ENCODE measurements at regions not wholly inside any gene's neighbourhood (a gene's known extent, or its start where the extent isn't known, plus 50 kb on each side); places are given as distances from the start of the nearest gene placed in this dataset.

- ATAC-seq (no peak), DNase-seq (no peak)
- H3K4me3 Mint-ChIP-seq = no peak overlapping the region
- H3K9me3 ChIP-seq (ENCODE audit: control insufficient read depth, low read length, poor library complexity, severe bottlenecking) = no peaks in the 10 kb centered on the region
- H3K4me1 Mint-ChIP-seq = peaks cover 61% of the 10 kb centered on the region
- H3K27me3 Mint-ChIP-seq = no peaks in the 10 kb centered on the region
- peaks cover 4% of the 10 kb centered on the region for H3K36me3 Mint-ChIP-seq (ENCODE audit: low read depth)
- no peak overlapping the region for H3K27ac Mint-ChIP-seq
These were observed 265.9 kb upstream of the KLF14 start for GRCh38 chr7:130999926-131000325.

GRCh38 chr7:131000389-131000788 lies 266.4 kb upstream of the KLF14 start:
- DNase-seq (no peak), ATAC-seq (no peak)
- Mint-ChIP-seq H3K4me1 (peaks cover 61% of the 10 kb centered on the region), H3K36me3 (ENCODE audit: low read depth) (peaks cover 8% of the 10 kb centered on the region), H3K4me3 (no peak overlapping the region), H3K27me3 (no peaks in the 10 kb centered on the region), H3K27ac (no peak overlapping the region)
- H3K9me3 ChIP-seq (ENCODE audit: control insufficient read depth, low read length, poor library complexity, severe bottlenecking) = no peaks in the 10 kb centered on the region

- Mint-ChIP-seq H3K4me3 (no peak overlapping the region), H3K27ac (no peak overlapping the region), H3K36me3 (ENCODE audit: low read depth) (peaks cover 8% of the 10 kb centered on the region), H3K4me1 (peaks cover 58% of the 10 kb centered on the region), H3K27me3 (no peaks in the 10 kb centered on the region)
- DNase-seq (no peak), ATAC-seq (no peak)
- H3K9me3 ChIP-seq (ENCODE audit: control insufficient read depth, low read length, poor library complexity, severe bottlenecking) = no peaks in the 10 kb centered on the region
These were observed 266.9 kb upstream of the KLF14 start for GRCh38 chr7:131000873-131001272.

GRCh38 chr7:131002600-131002999 lies 268.6 kb upstream of the KLF14 start:
- Mint-ChIP-seq H3K27ac (peak overlapping the region; percentile 97), H3K36me3 (ENCODE audit: low read depth) (peaks cover 10% of the 10 kb centered on the region), H3K4me3 (peak overlapping the region; percentile 46), H3K27me3 (no peaks in the 10 kb centered on the region), H3K4me1 (peaks cover 52% of the 10 kb centered on the region)
- ATAC-seq (no peak), DNase-seq (no peak)
- no peaks in the 10 kb centered on the region for H3K9me3 ChIP-seq (ENCODE audit: control insufficient read depth, low read length, poor library complexity, severe bottlenecking)

- Mint-ChIP-seq H3K27ac (peak overlapping the region; percentile 97), H3K4me3 (peak overlapping the region; percentile 34), H3K4me1 (peaks cover 51% of the 10 kb centered on the region), H3K27me3 (no peaks in the 10 kb centered on the region), H3K36me3 (ENCODE audit: low read depth) (peaks cover 7% of the 10 kb centered on the region)
- DNase-seq = no peak
- no peaks in the 10 kb centered on the region for H3K9me3 ChIP-seq (ENCODE audit: control insufficient read depth, low read length, poor library complexity, severe bottlenecking)
- no peak for ATAC-seq
These were observed 269.6 kb upstream of the KLF14 start for GRCh38 chr7:131003634-131004033.

GRCh38 chr7:131004371-131004770 lies 270.4 kb upstream of the KLF14 start:
- H3K27me3 Mint-ChIP-seq = no peaks in the 10 kb centered on the region
- peaks cover 7% of the 10 kb centered on the region for H3K36me3 Mint-ChIP-seq (ENCODE audit: low read depth)
- peaks cover 52% of the 10 kb centered on the region for H3K4me1 Mint-ChIP-seq
- H3K4me3 Mint-ChIP-seq = peak overlapping the region; percentile 60
- peak overlapping the region; percentile 97 for H3K27ac Mint-ChIP-seq
- ATAC-seq (no peak), DNase-seq (no peak)
- H3K9me3 ChIP-seq (ENCODE audit: control insufficient read depth, low read length, poor library complexity, severe bottlenecking) = no peaks in the 10 kb centered on the region

GRCh38 chr7:131007439-131008330 lies 273.7 kb upstream of the KLF14 start:
- ATAC-seq (peak; percentile 36), DNase-seq (peak in 1 of 3 donors; percentile 39)
- H3K27me3 Mint-ChIP-seq = no peaks in the 10 kb centered on the region

GRCh38 chr7:131008840-131009711 lies 275.1 kb upstream of the KLF14 start:
- Mint-ChIP-seq H3K4me3 (peak overlapping the region; percentile 85), H3K27me3 (no peaks in the 10 kb centered on the region), H3K27ac (peak overlapping the region; percentile 97), H3K4me1 (peaks cover 81% of the 10 kb centered on the region), H3K36me3 (ENCODE audit: low read depth) (peaks cover 7% of the 10 kb centered on the region)
- ATAC-seq = no peak
- peak in 1 of 3 donors; percentile 1 for DNase-seq
- H3K9me3 ChIP-seq (ENCODE audit: control insufficient read depth, low read length, poor library complexity, severe bottlenecking) = no peaks in the 10 kb centered on the region

More at GRCh38 chr7:131007439-131008330, 273.7 kb upstream of the KLF14 start:
- Mint-ChIP-seq H3K4me1 (peaks cover 73% of the 10 kb centered on the region), H3K36me3 (ENCODE audit: low read depth) (peaks cover 7% of the 10 kb centered on the region), H3K27ac (peak overlapping the region; percentile 97), H3K4me3 (peak overlapping the region; percentile 90)
- H3K9me3 ChIP-seq (ENCODE audit: control insufficient read depth, low read length, poor library complexity, severe bottlenecking) = no peaks in the 10 kb centered on the region

GRCh38 chr7:131010029-131010716 lies 276.2 kb upstream of the KLF14 start:
- H3K9me3 ChIP-seq (ENCODE audit: control insufficient read depth, low read length, poor library complexity, severe bottlenecking) = no peaks in the 10 kb centered on the region
- no peak for ATAC-seq
- peaks cover 4% of the 10 kb centered on the region for H3K36me3 Mint-ChIP-seq (ENCODE audit: low read depth)
- H3K4me1 Mint-ChIP-seq = peaks cover 77% of the 10 kb centered on the region
- H3K4me3 Mint-ChIP-seq = peak overlapping the region; percentile 85
- no peaks in the 10 kb centered on the region for H3K27me3 Mint-ChIP-seq
- peak overlapping the region; percentile 97 for H3K27ac Mint-ChIP-seq
- peak in 1 of 3 donors; percentile 3 for DNase-seq

- Mint-ChIP-seq H3K27me3 (no peaks in the 10 kb centered on the region), H3K4me3 (peak overlapping the region; percentile 85), H3K27ac (peak overlapping the region; percentile 97), H3K4me1 (peaks cover 73% of the 10 kb centered on the region), H3K36me3 (ENCODE audit: low read depth) (peaks cover 2% of the 10 kb centered on the region)
- ATAC-seq (peak; percentile 35), DNase-seq (peak in 1 of 3 donors; percentile 3)
- H3K9me3 ChIP-seq (ENCODE audit: control insufficient read depth, low read length, poor library complexity, severe bottlenecking) = no peaks in the 10 kb centered on the region
These were observed 276.9 kb upstream of the KLF14 start for GRCh38 chr7:131010717-131011431.

GRCh38 chr7:131011432-131011742 lies 277.4 kb upstream of the KLF14 start:
- Mint-ChIP-seq H3K4me1 (peaks cover 72% of the 10 kb centered on the region), H3K4me3 (peak overlapping the region; percentile 85), H3K36me3 (ENCODE audit: low read depth) (peaks cover 2% of the 10 kb centered on the region), H3K27ac (peak overlapping the region; percentile 97), H3K27me3 (no peaks in the 10 kb centered on the region)
- H3K9me3 ChIP-seq (ENCODE audit: control insufficient read depth, low read length, poor library complexity, severe bottlenecking) = no peaks in the 10 kb centered on the region
- peak; percentile 2 for ATAC-seq
- DNase-seq = no peak

- ATAC-seq (peak; percentile 3), DNase-seq (no peak)
- no peaks in the 10 kb centered on the region for H3K9me3 ChIP-seq (ENCODE audit: control insufficient read depth, low read length, poor library complexity, severe bottlenecking)
- no peaks in the 10 kb centered on the region for H3K27me3 Mint-ChIP-seq
- H3K36me3 Mint-ChIP-seq (ENCODE audit: low read depth) = peaks cover 2% of the 10 kb centered on the region
- H3K4me3 Mint-ChIP-seq = peak overlapping the region; percentile 85
- H3K4me1 Mint-ChIP-seq = peaks cover 75% of the 10 kb centered on the region
- peak overlapping the region; percentile 97 for H3K27ac Mint-ChIP-seq
These were observed 278.0 kb upstream of the KLF14 start for GRCh38 chr7:131011976-131012375.
